Tibial nerve (tissue), 4 donors: ENCODE measurements at regions not wholly inside any gene's neighbourhood (a gene's known extent, or its start where the extent isn't known, plus 50 kb on each side); places are given as distances from the start of the nearest gene placed in this dataset.
"Not testable (repeated sequence)": the region's sequence is repeated elsewhere in the genome, so short reads cannot be mapped to it uniquely, and the experiment has no call there.

Experiments
- DNase-seq, 2 donors: peaks; one replicate each; pipeline ENCODE4 v3.0.0-alpha.2; 2019; ENCODE audit warnings: low spot score in 2 of 2
- H3K27ac ChIP-seq, 4 donors: fragments of 200-600 bp; sonication (generic) in 3 of 4; one replicate each; pipeline ENCODE4 v1.5.1; 2017 to 2019; ENCODE audit warnings: mild to moderate bottlenecking in 1 of 4
- H3K27me3 ChIP-seq, 2 donors: fragments of 200-600 bp; sonication (generic) in 1 of 2; one replicate each; pipeline versions ENCODE4 v1.5.1 to v1.6.0; 2017 to 2019
- H3K36me3 ChIP-seq, 3 donors: fragments of 200-600 bp; sonication (generic); one replicate each; pipeline ENCODE4 v1.5.1; 2018 to 2019
- H3K4me1 ChIP-seq, 4 donors: fragments of 200-600 bp; sonication (generic) in 3 of 4; one replicate each; pipeline ENCODE4 v1.5.1; 2017 to 2019
- H3K4me3 ChIP-seq, 4 donors: fragments of 200-600 bp; sonication (generic) in 3 of 4; one replicate each; pipeline ENCODE4 v1.5.1; 2017 to 2019; ENCODE audit warnings: mild to moderate bottlenecking in 1 of 4, moderate library complexity in 1 of 4
- H3K9me3 ChIP-seq, 4 donors: fragments of 200-600 bp; sonication (generic) in 3 of 4; one replicate each; pipeline ENCODE4 v1.5.1; 2017 to 2019
- EP300 ChIP-seq, 2 donors: sonication (generic); formaldehyde crosslinking; IDR thresholded peaks; one replicate each; pipeline ENCODE4 v1.6.1; 2017; ENCODE audit warnings: antibody characterized with exemption in 2 of 2, mild to moderate bottlenecking in 1 of 2
- POLR2A ChIP-seq, 2 donors: fragments of 450-650 bp; IDR thresholded peaks; one replicate each; pipeline ENCODE4 v1.6.1; 2017; ENCODE audit warnings: antibody characterized with exemption in 2 of 2, mild to moderate bottlenecking in 2 of 2, moderate library complexity in 2 of 2
- WGBS, 2 donors: methylation state at CpG; one replicate each; pipeline ENCODE4 v1.1.5; 2018; 5-methylcytosine and 5-hydroxymethylcytosine counted together
- TF ChIP-seq, protein P1 (sequence below), 5 experiments: fragments of 200-600 bp in 3 of 5; fragments of 450-650 bp in 2 of 5; sonication (generic) in 3 of 5; IDR thresholded peaks; one replicate each; pipeline ENCODE4 v1.5.1; 2016 to 2019; ENCODE audit warnings: antibody characterized with exemption in 5 of 5, mild to moderate bottlenecking in 3 of 5, moderate library complexity in 2 of 5

DNA sequence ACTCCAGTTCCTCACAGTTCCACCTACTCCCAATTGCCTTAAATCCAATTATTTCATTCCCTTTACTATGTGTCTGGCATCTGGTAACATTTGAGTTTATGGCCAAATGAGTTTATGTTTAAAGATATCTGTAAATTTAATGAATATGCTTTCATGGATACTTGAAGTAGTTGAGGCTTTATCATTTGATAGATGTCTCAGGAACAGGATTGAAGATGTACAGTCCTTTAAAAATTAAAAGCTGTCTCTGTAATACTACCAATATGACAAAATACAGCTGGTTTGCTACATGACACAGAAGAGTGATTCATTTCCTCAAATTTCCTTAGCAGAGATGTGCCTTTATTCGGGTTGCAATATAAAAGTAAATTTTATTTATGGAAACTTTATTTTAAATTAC lies 2326.0 kb upstream of the ACO1 start:
- H3K4me3 ChIP-seq = no peak overlapping the region
- H3K36me3 ChIP-seq = no peaks in the 10 kb centered on the region
- WGBS, 2 donors = 64 to 67% methylated on average over 1 of the region's 1 CpG
- no peaks in the 10 kb centered on the region for H3K4me1 ChIP-seq
- DNase-seq = no peak
- H3K27me3 ChIP-seq = no peaks in the 10 kb centered on the region
- no peak overlapping the region for H3K27ac ChIP-seq
- no peaks in the 10 kb centered on the region for H3K9me3 ChIP-seq
- TF ChIP-seq POLR2A (IDR thresholded peaks at IDR 0.05) = no peak
- TF ChIP-seq, protein P1, sequence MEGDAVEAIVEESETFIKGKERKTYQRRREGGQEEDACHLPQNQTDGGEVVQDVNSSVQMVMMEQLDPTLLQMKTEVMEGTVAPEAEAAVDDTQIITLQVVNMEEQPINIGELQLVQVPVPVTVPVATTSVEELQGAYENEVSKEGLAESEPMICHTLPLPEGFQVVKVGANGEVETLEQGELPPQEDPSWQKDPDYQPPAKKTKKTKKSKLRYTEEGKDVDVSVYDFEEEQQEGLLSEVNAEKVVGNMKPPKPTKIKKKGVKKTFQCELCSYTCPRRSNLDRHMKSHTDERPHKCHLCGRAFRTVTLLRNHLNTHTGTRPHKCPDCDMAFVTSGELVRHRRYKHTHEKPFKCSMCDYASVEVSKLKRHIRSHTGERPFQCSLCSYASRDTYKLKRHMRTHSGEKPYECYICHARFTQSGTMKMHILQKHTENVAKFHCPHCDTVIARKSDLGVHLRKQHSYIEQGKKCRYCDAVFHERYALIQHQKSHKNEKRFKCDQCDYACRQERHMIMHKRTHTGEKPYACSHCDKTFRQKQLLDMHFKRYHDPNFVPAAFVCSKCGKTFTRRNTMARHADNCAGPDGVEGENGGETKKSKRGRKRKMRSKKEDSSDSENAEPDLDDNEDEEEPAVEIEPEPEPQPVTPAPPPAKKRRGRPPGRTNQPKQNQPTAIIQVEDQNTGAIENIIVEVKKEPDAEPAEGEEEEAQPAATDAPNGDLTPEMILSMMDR (IDR thresholded peaks at IDR 0.05) = no peak
- no peak for TF ChIP-seq EP300 (IDR thresholded peaks at IDR 0.05)

DNA sequence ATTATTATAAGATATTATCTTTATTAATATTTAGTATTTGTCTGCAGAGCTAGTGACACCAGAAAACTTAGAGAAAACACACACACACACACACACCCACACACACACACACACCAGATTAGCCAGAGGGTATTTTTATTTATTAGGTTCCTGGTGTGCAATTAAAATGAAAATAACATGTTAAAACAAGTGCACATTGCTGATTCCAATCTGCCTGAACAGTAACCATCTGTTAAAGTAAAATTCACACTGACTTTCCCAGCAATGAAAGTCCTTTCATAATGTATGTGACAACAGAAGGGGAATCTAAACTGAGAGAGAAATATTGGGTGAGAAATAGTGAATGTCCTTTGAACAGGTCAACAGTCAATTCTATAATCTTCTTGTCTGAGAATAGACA lies 2323.5 kb upstream of the ACO1 start:
- no peaks in the 10 kb centered on the region for H3K27me3 ChIP-seq
- no peaks in the 10 kb centered on the region for H3K9me3 ChIP-seq
- no peaks in the 10 kb centered on the region for H3K36me3 ChIP-seq
- H3K4me3 ChIP-seq = no peak overlapping the region
- no peak for DNase-seq
- no peaks in the 10 kb centered on the region for H3K4me1 ChIP-seq
- H3K27ac ChIP-seq = no peak overlapping the region
- TF ChIP-seq EP300 (IDR thresholded peaks at IDR 0.05) (no peak), POLR2A (IDR thresholded peaks at IDR 0.05) (no peak)
- TF ChIP-seq, protein P1 (IDR thresholded peaks at IDR 0.05) = no peak

DNA sequence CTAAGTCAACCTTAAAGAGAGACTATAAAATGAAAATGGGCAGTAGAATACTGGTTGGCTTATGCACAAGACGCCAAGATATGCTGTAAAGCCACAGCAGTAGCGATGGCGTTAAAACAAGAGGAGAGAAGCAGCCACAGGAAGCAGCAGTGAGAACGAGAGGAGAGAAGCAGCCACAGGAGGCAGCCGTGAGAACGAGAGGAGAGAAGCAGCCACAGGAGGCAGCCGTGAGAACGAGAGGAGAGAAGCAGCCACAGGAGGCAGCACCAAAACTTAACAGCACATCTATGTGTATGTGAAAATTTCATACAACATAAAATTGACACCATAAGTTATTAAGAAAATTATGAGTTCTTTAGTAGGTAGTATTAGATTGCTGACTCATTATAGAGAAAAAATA lies 2318.6 kb upstream of the ACO1 start:
- Histone ChIP-seq H3K4me1 (no peaks in the 10 kb centered on the region), H3K9me3 (no peaks in the 10 kb centered on the region), H3K27ac (no peak overlapping the region), H3K36me3 (no peaks in the 10 kb centered on the region), H3K27me3 (no peaks in the 10 kb centered on the region), H3K4me3 (no peak overlapping the region)
- 69 to 77% methylated on average over 8 of the region's 8 CpGs for WGBS, 2 donors
- no peak for DNase-seq
- TF ChIP-seq, protein P1 (IDR thresholded peaks at IDR 0.05) = no peak
- TF ChIP-seq EP300 (IDR thresholded peaks at IDR 0.05) (no peak), POLR2A (IDR thresholded peaks at IDR 0.05) (no peak)

DNA sequence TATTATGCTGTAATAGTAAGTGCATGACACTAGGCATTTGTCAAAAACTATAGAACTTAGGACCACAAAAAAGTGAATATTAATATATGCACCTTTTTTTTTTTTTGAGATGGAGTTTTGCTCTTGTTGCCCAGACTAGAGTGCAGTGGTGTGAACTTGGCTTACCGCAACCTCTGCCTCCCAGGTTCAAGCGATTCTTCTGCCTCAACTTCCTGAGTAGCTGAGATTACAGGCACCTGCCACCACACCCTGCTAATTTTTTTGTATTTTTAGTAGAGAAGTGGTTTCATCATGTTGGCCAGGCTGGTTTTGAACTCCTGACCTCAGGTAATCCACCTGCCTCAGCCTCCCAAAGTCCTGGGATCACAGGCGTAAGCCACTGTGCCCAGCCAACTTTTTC lies 2315.2 kb upstream of the ACO1 start:
- not testable (repeated sequence) for H3K27ac ChIP-seq, H3K36me3 ChIP-seq, DNase-seq, H3K27me3 ChIP-seq, H3K4me1 ChIP-seq, H3K9me3 ChIP-seq, H3K4me3 ChIP-seq
- WGBS, 2 donors = 92 to 98% methylated on average over 3 of the region's 3 CpGs

DNA sequence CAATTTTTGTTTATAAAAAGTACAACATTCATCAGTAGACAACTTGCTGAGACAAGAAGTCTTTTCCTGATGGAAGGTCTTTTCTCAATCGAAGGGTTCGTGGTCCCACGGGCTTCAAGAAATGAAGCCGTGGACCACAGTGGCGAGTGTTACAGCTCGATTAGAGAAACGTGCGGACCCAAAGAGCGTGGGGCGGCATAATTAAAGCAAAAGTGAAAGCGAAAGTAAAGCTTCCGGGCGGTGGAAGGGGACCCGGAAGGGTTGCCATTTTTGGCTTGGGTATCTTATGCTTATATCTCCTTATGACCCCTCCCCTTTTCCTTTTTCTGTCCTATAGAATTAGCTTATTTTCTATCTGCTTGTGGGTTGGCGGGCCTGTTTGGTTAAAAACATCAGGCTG lies 2309.4 kb upstream of the ACO1 start:
- Histone ChIP-seq H3K9me3 (no peaks in the 10 kb centered on the region), H3K4me1 (no peaks in the 10 kb centered on the region), H3K36me3 (no peaks in the 10 kb centered on the region), H3K27ac (no peak overlapping the region), H3K27me3 (no peaks in the 10 kb centered on the region), H3K4me3 (no peak overlapping the region)
- no peak for DNase-seq
- WGBS, 2 donors = 84 to 86% methylated on average over 15 of the region's 15 CpGs
- no peak for TF ChIP-seq POLR2A (IDR thresholded peaks at IDR 0.05)
- no peak for TF ChIP-seq EP300 (IDR thresholded peaks at IDR 0.05)
- TF ChIP-seq, protein P1 (IDR thresholded peaks at IDR 0.05) = no peak

DNA sequence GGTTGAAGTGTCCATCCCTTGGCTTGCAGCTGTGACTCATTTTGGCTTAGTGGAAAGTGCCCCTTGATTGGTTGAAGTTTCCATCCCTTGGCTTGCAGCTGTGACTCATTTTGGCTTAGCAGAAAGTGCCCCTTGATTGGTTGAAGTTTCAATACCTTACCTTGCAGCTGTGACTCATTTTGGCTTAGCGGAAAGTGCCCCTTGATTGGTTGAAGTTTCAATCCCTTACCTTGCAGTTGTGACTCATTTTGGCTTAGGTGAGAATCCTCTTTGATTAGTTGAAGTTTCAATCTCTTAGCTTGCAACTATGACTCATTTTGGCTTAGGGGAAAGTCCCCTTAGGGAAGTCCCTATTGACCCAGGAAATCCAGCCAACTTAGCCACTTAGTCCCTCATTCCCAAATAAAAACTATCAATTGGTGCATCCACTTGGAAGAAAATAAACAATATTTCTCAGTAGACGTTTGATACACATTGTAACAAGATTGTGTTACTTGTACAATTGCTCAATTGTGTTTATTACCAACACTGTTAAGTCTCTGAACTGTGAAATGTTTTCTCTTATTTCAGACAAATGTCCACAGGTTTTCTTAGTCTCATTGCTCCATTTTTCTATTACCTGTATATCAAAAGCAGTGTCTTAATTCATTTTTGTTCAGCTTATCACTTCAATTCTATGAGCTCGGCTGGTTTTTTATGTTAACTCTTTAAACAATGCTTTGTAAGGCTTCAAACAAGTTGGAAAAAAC lies 2308.8 kb upstream of the ACO1 start:
- Histone ChIP-seq H3K4me3 (no peak overlapping the region), H3K9me3 (no peaks in the 10 kb centered on the region), H3K36me3 (no peaks in the 10 kb centered on the region), H3K27ac (no peak overlapping the region), H3K4me1 (no peaks in the 10 kb centered on the region), H3K27me3 (no peaks in the 10 kb centered on the region)
- whole genome bisulfite sequencing, 2 donors = 59 to 68% methylated on average over 3 of the region's 3 CpGs
- TF ChIP-seq EP300 (IDR thresholded peaks at IDR 0.05) (no peak), POLR2A (IDR thresholded peaks at IDR 0.05) (no peak)
- TF ChIP-seq, protein P1 (IDR thresholded peaks at IDR 0.05) = no peak
- no peak for DNase-seq
